ENCODE measurements at regions not wholly inside any gene's neighbourhood (a gene's known extent, or its start where the extent isn't known, plus 50 kb on each side); places are given as distances from the start of the nearest gene placed in this dataset.
"Not testable (repeated sequence)": the region's sequence is repeated elsewhere in the genome, so short reads cannot be mapped to it uniquely, and the experiment has no call there.

GRCh38 chr7:32762206-32762924 is 129.2 kb downstream of the KBTBD2 start:
- DNase-seq, result not testable (repeated sequence)

- DNase-seq, result no peak
Measured at GRCh38 chr7:32761451-32762205, 129.9 kb downstream of the KBTBD2 start.

- DNase-seq, result not testable (repeated sequence)
Measured at GRCh38 chr7:32760755-32761154, 130.8 kb downstream of the KBTBD2 start.

- not testable (repeated sequence) for DNase-seq
Measured at GRCh38 chr7:32759859-32760258, 131.7 kb downstream of the KBTBD2 start.

- not testable (repeated sequence) for DNase-seq
Measured at GRCh38 chr7:32753872-32754271, 137.7 kb downstream of the KBTBD2 start.

- DNase-seq, result not testable (repeated sequence)
Measured at GRCh38 chr7:32748337-32748736, 143.2 kb downstream of the KBTBD2 start.

GRCh38 chr7:32747443-32748148 is 144.0 kb downstream of the KBTBD2 start:
- DNase-seq, result not testable (repeated sequence)

GRCh38 chr7:32741853-32742476 is 149.6 kb downstream of the KBTBD2 start:
- not testable (repeated sequence) for DNase-seq

GRCh38 chr7:32739749-32740148 is 151.8 kb downstream of the KBTBD2 start:
- not testable (repeated sequence) for DNase-seq

GRCh38 chr7:32738390-32738789 is 153.2 kb downstream of the KBTBD2 start:
- DNase-seq, result not testable (repeated sequence)

GRCh38 chr7:32732767-32733166 is 158.8 kb downstream of the KBTBD2 start:
- DNase-seq, result not testable (repeated sequence)

- not testable (repeated sequence) for DNase-seq
Measured at GRCh38 chr7:32729335-32729675, 162.3 kb downstream of the KBTBD2 start.

- DNase-seq, result peak; percentile 53
Measured at GRCh38 chr7:32728412-32729334, 162.9 kb downstream of the KBTBD2 start.

- peak; percentile 24 for DNase-seq
Measured at GRCh38 chr7:32727483-32728411, 163.8 kb downstream of the KBTBD2 start.

- DNase-seq, result not testable (repeated sequence)
Measured at GRCh38 chr7:32722837-32723236, 168.7 kb downstream of the KBTBD2 start.

GRCh38 chr7:32694182-32694581 is 197.4 kb downstream of the KBTBD2 start:
- DNase-seq, result no peak

GRCh38 chr7:32691965-32692815 is 196.9 kb downstream of the AVL9 start:
- peak; percentile 40 for DNase-seq

GRCh38 chr7:32688092-32688491 is 192.8 kb downstream of the AVL9 start:
- DNase-seq, result not testable (repeated sequence)

GRCh38 chr7:32681174-32681518 is 185.9 kb downstream of the AVL9 start:
- no peak for DNase-seq

Data from NCI-H1436 (cell line).